GM12874 (cell line): ENCODE measurements at regions not wholly inside any gene's neighbourhood (a gene's known extent, or its start where the extent isn't known, plus 50 kb on each side); places are given as distances from the start of the nearest gene placed in this dataset.

Experiments used
- TF ChIP-seq, protein P1 (sequence below): IDR thresholded peaks from 2 replicates; pipeline ENCODE4 v1.5.1; 2011; ENCODE audit warnings: low read depth, mild to moderate bottlenecking, control low read depth, low read length, moderate library complexity; ENCODE audit not compliant: insufficient read depth

DNA sequence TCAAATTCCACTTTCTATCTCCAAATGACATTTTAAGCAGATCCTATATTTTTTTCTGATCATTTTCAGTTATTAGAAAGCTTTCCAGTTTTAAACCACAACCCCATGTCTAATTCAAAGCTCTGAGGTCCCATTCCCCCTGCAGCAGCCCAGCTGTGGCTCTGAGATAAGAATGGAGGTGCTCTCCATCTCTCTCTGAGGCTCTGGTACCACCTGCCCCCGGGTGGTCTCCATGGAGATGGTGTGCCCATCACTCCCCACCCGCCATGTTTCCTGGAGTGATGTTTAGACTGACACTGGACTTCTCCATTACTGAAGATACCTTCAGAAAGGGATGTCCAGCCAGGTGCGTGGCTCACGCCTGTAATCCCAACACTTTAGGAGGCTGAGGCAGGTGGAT, 68.1 kb upstream of the SEC14L1 start:
- TF ChIP-seq, protein P1, sequence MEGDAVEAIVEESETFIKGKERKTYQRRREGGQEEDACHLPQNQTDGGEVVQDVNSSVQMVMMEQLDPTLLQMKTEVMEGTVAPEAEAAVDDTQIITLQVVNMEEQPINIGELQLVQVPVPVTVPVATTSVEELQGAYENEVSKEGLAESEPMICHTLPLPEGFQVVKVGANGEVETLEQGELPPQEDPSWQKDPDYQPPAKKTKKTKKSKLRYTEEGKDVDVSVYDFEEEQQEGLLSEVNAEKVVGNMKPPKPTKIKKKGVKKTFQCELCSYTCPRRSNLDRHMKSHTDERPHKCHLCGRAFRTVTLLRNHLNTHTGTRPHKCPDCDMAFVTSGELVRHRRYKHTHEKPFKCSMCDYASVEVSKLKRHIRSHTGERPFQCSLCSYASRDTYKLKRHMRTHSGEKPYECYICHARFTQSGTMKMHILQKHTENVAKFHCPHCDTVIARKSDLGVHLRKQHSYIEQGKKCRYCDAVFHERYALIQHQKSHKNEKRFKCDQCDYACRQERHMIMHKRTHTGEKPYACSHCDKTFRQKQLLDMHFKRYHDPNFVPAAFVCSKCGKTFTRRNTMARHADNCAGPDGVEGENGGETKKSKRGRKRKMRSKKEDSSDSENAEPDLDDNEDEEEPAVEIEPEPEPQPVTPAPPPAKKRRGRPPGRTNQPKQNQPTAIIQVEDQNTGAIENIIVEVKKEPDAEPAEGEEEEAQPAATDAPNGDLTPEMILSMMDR: no peak

DNA sequence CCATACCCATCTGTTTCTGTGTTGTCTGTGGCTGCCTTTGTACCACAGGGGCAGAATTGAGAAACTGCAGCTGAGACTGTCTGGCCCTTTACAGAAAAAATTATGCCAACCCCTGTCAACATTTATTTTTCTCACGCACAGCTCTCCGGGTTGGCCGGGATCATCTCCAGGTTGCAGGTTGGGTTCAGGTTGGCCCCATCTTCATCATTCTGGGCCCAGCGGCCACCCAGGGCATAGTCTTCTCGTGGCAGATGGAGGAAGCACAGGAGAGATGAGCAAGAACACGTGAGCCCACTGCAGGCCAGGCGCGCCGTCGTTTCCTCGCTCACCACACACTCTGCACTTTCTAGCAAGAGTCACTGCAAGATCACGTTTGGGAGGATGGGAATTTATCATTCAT, 66.1 kb upstream of the SEC14L1 start:
- TF ChIP-seq, protein P1: no peak

DNA sequence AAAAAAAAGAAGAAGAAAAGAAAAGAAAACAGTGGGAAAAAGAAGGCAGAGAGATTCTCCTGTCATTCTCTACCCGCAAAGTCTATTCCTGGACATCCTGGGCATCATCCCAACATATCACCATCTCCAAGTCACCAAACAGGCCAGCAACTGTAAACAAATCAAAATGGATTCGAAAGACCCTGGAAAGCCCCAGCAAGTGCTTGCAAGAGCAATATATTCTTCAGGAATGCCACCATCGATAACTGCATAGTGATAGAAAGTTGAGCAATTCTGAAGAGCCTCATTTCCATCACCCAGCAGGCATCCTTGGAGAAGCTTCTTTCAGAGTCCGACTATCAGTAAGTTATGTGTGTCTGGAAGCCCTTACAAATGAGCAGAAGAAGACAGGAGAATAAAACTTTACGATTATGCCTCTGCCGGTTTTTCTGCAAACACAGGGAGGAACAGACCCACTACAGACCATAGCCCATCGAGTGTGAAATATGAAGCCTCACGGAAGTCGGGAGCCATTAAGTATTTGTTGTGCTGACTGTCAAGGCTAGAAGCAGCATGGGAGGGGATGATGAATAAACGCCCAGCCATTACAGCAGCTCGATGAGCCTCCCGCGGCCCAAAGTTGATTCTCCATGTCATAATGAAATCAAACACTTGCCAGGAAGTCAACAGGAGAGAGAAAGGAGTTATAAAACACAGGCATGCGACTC, 64.5 kb upstream of the SEC14L1 start:
- TF ChIP-seq, protein P1: no peak

DNA sequence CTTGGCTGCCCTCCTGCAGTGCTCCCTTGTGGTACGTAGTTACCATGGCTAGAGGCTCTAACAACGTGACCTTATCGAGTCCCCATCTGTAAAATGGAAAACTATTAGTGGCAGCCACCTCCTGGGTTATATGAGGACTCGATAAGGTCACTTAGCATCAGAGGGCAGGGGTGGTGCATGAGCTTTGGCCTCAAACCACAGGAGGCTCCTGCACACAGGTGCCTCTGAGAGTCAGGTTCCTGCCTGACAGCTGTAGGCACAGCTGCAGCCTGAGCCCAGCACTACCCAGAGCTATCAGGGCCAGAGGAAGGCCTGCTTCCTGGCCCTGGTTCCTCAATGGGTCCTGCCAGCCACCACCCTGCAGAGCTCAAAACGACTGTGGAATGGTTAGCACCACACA, 57.2 kb upstream of the SEC14L1 start:
- TF ChIP-seq, protein P1: no peak

DNA sequence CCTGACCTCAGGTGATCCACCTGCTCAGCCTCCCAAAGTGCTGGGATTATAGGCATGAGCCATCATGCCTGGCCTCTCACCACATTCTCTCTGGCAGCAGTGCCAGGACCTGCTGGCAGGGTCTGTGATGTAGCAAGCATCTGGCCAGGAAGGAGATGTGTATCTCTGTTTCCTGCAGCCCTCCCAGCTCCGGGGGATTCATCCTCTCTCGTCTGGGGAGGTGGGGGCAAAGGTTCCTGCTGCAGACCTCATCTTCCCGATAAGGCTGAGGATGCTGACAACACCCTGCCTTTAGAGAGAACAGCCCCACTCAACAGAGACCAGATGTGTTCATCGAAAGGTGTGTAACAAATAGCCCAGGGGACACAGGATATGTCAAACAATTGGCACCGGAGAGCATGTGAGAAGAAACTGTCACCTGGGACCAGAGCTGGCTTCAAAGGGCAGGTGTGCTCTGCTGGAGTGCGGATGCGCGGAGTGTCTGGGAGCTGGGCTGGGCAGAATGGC, 54.8 kb upstream of the SEC14L1 start:
- TF ChIP-seq, protein P1: no peak

DNA sequence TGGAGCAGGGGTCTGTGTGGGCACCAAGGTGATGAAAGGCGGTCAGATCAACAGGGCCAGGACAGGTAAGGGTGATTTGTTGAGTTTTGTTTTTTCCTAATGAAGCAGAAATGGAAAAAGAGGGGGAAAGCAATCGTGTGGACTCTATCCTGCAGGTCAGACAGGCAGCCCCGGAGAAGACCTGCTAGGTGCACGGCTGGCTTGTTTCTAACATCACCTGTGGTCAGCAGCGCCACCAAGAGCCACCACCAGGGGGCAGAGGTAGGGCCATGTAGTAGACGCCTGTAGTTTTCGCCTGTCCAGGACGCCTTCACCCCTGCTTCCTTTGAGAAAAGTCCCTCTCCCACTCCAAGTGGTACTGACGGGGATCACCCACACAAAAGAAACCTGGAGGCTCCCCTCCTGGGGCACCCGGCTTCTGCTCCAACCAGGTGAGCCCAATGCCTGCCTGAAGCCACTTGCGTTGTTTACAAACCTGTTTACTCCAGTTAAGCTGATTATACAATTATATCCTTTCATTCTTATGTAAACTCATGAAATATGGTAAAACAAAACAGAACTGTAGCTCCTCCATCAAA, 54.2 kb upstream of the SEC14L1 start:
- TF ChIP-seq, protein P1: peak; percentile 95

DNA sequence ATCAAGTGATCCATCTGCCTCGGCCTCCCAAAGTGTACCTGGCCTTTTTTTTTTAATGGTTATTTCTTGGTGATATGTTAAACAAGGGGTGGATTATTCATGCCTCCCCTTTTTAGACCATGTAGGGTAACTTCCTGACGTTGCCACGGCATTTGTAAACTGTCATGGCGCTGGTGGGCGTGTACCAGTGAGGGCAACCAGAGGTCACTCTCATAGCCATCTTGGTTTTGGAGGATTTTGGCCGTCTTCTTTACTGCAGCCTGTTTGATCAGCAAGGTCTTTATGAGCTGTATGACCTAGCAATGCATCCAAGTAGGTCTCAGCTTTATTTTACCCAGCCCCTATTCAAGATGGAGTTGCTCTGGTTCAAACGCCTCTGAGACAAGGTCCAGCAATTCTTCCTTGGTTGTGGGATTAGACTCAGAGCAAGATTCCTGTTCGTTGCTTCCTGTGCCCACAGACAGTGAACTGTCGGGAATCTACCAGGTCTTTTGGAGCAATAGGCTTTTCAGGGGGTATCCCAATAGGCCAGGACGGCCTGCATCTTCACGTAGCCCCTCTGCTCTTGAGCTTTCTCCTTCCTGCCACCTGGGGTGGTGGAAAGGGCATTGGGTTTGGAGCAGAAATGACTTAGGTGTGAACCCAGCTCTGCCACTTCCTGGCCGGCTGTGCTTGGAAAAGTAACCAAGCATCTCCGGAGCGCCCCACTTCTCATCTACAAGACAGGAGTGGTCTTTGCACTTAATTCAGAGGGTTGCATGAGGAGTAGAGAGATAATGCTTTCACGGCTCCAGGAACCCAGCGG, 52.9 kb upstream of the SEC14L1 start:
- TF ChIP-seq, protein P1: no peak
